GM18870 (cell line): ENCODE measurements at regions not wholly inside any gene's neighbourhood (a gene's known extent, or its start where the extent isn't known, plus 50 kb on each side); places are given as distances from the start of the nearest gene placed in this dataset.

Experiments used
- ATAC-seq: cut with Tn5 transposase; IDR thresholded peaks from one replicate; pipeline ENCODE4 v1.9.1; 2021; ENCODE audit warnings: moderate library complexity; ENCODE audit not compliant: unreplicated experiment

GRCh38 chr11:106399624-106400023, 322.2 kb downstream of the AASDHPPT start:
- ATAC-seq = no peak

GRCh38 chr11:106400949-106401570, 323.6 kb downstream of the AASDHPPT start:
- no peak for ATAC-seq

DNA sequence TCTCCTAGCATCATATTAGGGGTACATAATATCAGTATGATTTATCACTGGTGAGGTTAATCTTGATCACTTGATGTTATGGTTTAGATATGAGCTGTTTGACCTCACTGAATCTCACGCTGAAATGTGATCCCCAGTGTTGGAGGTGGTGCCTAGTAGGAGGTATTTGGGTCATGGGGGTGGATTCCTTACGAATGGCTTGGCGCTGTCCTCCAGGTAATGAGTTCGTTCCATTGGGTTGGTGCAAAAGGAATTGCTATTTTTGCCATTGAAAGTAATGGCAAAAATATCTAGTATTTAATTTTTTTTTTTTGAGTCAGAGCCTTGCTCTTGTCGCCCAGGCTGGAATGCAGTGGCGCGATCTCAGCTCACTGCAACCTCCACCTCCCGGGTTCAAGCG, 326.3 kb downstream of the AASDHPPT start:
- ATAC-seq = no peak

- ATAC-seq = no peak
These were observed 331.8 kb downstream of the AASDHPPT start for GRCh38 chr11:106409222-106409621.

- ATAC-seq = no peak
These were observed 332.2 kb downstream of the AASDHPPT start for GRCh38 chr11:106409671-106410070.

DNA sequence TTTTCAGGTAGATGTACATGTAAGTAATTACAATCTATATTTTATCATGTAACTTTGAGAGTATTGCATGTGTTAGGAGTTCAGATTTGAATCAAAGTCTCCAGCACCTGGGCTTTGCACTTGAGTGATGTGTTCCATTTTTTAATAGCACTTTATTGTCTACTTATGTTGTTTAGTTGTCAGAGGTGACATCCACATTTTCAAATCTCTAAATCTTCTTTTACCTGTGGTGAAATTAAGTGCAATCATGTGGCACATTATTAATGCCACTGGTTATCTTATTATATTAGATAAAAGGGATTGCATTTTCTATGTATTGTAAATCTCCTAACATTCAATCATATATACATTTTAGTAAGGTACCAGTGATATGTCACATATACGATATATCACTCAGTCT, 333.4 kb downstream of the AASDHPPT start:
- no peak for ATAC-seq

- no peak for ATAC-seq
These were observed 335.8 kb downstream of the AASDHPPT start for GRCh38 chr11:106413222-106413621.

DNA sequence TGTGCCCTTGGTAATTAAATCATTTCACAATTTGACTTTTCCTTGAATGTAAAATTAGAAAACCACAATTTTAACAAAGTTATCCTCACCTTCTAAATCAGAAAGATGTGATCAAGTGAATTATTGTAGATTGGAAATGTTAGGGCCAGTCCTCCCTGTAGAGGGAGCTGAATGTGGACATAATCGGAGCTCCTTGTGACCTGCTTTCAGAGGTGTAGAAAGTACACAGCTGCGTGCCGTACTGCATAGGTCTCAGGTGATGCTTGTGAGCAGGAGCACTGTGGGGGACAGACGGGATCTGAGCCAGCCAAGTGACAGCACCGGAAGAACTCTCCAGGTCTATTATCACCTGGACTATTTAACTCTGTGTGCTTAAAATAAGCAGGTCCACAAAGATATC, 338.0 kb downstream of the AASDHPPT start:
- ATAC-seq = no peak

DNA sequence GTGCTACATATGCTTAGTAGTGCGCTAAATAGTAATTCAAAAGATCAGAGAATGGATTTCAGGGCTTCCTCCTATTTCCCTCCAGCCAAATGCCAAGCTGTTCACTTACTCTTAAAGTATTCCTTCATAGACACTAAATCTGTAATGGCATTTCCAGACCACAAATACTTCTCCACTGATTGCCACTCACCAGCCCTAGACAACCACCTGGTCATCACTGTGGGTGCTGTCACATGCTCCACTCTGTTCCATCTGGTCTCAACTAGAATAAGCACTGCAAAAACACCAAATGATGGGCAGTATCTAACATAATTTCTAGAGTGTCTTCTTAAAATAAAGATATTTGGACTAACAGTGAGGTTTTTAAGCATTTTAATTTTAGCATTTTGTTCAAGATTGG, 341.3 kb downstream of the AASDHPPT start:
- ATAC-seq = no peak

DNA sequence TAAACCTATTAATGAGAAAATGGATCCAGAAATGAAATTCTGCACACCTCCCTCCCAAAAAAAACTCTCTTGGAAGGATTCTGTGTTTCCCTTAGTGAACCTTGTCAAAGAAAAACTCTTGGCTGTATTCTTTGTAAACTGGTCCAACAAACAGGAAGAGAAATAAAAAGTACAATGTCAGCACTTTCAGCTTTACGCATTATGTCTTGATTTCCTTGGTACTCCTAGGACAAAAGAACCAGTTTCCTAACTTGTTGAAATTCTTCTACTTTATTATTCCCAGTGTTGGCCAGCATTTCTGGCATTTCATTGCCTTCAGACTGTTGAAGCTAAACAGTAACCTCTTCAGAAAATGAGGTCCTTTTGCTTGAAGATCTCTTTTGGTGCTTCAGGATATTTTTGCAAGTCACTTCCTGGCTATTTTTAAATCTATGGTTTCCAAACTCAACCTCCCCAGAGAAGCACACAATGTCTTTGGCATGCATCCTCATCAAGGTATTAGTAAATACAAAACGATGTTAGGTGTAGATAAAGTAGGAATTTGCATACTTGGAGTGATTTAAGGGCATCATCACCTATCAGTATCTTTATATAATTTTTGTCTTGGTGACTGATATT, 342.7 kb downstream of the AASDHPPT start:
- ATAC-seq = no peak

DNA sequence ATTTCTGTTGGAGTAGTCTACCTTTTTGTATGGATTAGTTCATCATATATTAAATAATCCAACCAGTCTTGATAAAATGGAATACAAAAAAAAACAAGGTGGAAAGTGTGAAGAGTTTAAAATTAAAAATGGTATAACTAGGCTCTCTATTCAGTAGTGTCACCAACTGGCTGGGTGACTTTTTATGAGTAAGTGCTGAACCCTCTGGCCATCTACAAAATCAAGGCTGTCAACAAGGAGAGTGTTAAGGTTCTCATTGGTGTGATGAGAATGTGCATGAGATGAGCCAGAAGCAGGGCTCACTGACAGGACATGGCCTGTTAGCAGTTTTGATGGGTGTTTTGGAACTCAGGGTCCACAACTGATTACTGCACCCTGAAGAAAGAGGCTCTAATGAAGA, 343.2 kb downstream of the AASDHPPT start:
- ATAC-seq = no peak

DNA sequence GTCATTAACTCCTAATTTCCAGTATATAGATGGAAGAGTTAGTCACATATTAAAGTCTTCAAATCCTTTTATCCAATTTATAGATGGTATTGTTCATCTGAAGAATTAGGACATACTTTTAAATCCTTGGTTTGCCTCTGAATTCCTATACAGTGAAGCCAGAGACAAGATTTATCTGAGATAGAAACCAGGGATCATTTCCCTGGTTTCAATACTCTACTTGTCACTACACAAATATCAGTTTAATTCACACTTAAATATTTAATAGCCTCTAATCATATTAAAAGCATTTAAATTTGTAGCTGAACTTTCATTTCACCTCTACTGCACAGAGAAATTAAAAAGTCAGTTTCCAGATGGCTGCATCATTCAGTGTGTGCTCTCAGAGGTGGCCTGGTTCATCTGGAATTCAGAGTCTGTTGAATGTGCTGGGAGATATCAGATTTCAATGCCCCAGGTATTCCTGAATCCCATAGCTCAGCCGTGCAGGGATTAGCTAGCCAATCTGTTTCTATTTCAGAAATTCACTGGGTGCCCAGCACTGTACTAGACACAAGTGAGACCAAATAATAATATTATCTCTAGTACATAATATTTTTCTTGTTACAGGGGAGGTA, 344.3 kb downstream of the AASDHPPT start:
- no peak for ATAC-seq

- no peak for ATAC-seq
These were observed 345.1 kb downstream of the AASDHPPT start for GRCh38 chr11:106422583-106422982.

DNA sequence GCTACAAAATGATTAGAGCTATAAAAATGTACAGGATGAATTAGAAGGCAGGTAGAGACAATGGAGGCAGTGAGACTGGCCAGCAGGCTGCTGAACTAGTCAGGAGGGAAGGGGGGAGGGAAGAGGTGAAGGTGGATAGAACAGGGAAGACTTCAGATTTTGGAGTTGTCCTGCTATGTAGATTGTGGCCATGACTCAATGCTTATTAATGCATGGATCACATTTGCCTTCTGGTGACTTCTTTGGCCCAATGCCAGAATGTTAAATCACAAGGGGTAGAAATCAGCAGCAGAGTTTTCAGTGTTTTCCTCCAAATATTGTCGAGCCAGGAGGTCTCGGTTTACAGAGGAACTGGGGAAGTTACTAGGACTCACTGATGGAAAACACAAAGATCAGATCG, 346.6 kb downstream of the AASDHPPT start:
- ATAC-seq = no peak

DNA sequence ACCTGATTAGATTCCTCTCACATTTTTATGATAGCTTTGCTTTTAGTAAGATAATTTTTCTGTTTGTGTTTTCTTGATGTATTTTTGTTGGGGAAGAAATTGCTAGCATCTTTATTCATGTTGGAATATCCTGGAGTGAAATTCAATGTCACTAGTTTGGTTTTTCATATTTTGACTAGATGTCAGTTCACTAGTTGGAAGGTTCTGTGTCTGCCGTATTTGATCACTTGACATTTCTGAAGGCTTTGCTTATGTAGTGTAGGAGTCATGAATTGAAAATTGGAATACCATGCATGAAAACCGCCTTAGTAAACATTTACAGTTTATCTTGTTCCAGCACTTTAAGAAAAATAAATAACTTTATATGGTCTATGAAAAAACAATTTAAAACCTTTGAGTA, 348.4 kb downstream of the AASDHPPT start:
- ATAC-seq = no peak

- ATAC-seq = no peak
These were observed 349.2 kb downstream of the AASDHPPT start for GRCh38 chr11:106426696-106427095.

DNA sequence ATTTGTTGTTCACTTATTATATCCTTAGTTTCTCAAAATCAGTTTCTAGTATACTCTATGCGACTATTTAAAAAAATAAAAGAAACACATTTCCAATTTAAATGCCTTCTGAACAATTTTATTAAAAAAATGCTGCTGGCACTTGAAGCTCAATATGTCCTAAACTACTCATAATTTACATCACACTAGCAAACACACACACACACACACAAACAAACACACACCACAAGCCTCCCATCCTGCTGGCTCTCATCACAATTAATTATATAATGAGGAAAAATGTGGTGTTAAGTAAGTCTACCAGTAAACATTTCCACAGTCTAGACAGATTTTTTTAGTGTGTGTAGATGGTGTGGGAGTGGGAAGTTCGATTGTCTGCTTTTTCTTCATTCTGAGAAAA, 350.3 kb downstream of the AASDHPPT start:
- no peak for ATAC-seq

DNA sequence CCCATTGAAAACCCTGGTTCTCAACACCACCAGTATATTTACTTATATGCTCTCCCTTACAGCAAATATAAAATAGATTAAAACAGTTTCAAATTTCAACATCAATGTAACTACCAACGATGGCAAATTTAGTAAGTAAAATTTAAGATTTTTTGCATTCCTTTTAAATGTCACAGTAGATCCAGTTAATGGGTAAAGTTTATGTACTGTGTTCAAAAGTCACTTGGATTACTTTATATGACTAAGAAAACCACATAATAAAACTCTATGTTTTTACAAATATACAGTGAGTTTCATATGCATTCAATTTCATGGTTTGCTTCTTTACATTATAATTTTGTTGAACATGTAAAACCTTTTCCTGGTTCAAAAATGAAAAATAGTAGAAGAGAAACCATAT, 364.6 kb downstream of the AASDHPPT start:
- no peak for ATAC-seq

DNA sequence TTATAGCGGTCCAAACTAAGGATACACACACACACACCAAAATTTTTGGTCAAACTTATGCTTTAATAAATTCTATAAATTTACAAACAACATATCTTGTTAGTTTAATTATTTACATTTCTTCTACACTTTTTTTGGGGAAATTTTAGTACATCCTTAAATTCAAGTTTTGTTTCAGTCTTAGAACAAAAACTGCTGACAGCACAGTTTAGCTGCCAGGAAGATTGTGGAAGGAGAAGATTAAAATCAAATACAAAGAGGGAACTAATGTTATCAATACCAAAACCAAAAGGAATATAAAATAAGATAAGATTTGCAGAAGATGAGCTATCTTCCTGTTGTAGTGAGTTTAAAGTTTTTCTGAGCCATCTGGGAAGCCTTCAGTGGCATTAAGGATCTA, 368.8 kb downstream of the AASDHPPT start:
- no peak for ATAC-seq

DNA sequence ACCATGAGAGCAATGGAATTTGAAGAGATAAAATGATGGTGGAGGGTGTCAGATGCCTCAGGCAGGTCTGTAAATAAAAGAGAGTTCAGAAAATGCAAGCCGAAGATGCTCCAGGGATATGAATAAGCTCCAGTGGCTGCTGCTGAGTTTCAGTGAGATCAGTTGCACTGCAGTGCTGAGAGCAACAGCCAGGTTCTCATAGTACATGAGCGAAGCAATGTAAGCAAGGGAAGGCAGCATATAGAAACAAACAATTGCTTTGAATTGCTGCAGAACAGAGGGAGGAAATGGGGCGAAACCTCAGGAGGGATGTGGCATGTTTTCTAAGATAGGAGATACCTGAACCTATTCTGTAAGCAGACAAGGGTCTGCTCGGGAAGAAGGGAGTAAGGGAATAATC, 369.5 kb downstream of the AASDHPPT start:
- no peak for ATAC-seq

DNA sequence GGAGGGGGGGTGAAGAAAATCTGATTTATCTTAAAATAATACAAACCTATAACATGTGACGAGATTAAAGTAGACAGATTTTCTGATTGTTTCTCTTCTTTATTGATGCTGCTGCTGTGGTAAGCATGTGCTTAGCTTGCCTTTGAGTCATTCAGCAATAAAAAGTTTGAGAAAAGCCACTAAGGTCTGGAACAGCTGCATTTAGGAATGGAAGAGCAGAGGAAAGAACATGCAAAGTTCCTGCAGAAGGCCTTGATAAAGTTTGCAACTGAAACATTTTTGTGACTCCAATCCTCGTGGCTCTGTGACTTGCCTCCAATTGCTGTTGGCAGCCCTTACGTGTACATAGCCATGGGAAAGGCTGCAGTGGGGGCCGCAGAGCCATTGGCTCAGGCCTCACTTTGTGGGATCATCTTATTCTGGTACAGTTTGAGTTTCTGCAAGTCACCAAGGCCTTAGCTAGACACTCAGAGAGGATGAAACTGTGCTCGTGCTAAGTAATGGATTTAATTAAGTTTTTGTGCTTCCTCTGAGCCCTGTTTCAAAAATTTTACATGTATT, 370.2 kb downstream of the AASDHPPT start:
- no peak for ATAC-seq

DNA sequence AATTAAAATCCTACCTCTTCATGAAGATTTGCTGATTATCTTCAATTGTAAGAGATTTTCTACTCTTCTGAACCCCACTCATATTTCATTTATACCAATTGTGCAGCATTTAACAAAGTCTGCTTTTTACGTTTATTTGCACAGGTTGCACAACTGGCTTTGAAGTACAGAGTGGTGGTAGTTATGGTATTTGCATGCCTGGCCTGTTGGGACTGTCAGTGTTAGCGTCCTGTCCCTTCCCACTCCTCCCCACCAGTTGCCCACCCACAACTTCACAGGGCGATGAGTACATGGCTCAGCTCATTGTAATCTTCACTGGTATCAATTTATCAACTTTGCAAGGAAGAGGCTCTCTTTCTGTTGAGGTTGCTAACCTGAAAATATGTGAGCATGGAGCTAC, 372.3 kb downstream of the AASDHPPT start:
- no peak for ATAC-seq
